ENCODE measurements at regions not wholly inside any gene's neighbourhood (a gene's known extent, or its start where the extent isn't known, plus 50 kb on each side); places are given as distances from the start of the nearest gene placed in this dataset.

- Histone ChIP-seq H2BK5ac (ENCODE audit: low read length) (no peak overlapping the region), H2BK15ac (ENCODE audit: low read length) (no peak overlapping the region), H3K36me3 (replicated peaks in 1 of 2; ENCODE audit: control insufficient read depth in 2 of 2, insufficient read depth in 2 of 2, low read length in 2 of 2) (no peaks in the 10 kb centered on the region), H3K27ac (replicated peaks; ENCODE audit: low read length) (no peak overlapping the region), H3K4me3 (ENCODE audit: low read length in 2 of 2) (no peak overlapping the region), H3K4ac (ENCODE audit: low read length) (no peak overlapping the region), H2BK12ac (ENCODE audit: low read length) (no peak overlapping the region), H3K27me3 (ENCODE audit: control insufficient read depth in 3 of 3, insufficient read depth in 3 of 3, low read depth in 1 of 3, low read length in 3 of 3) (no peaks in the 10 kb centered on the region), H3K18ac (ENCODE audit: low read length) (no peak overlapping the region), H3K9me3 (replicated peaks in 1 of 2; ENCODE audit: control insufficient read depth in 2 of 2, insufficient read depth in 1 of 2, low read depth in 1 of 2, low read length in 2 of 2) (no peaks in the 10 kb centered on the region), H3K14ac (ENCODE audit: low read length) (no peak overlapping the region), H2AK5ac (ENCODE audit: low read depth, low read length) (no peak overlapping the region), H4K8ac (ENCODE audit: low read depth, low read length) (no peak overlapping the region), H3K4me2 (ENCODE audit: insufficient read depth, low read length, poor library complexity, severe bottlenecking) (no peak overlapping the region), H3K23ac (ENCODE audit: low read depth, low read length, poor library complexity) (no peak overlapping the region), H3K79me1 (ENCODE audit: low read depth, low read length) (no peaks in the 10 kb centered on the region), H3K4me1 (ENCODE audit: control insufficient read depth in 2 of 2, insufficient read depth in 1 of 2, low read depth in 1 of 2, low read length in 2 of 2) (no peaks in the 10 kb centered on the region), H2BK120ac (ENCODE audit: low read depth, low read length) (no peak overlapping the region), H3K9ac (ENCODE audit: low read depth, low read length, poor library complexity) (no peak overlapping the region), H4K91ac (ENCODE audit: low read depth, low read length, poor library complexity) (no peak overlapping the region), H2AFZ (ENCODE audit: low read length) (no peak overlapping the region)
- no peak for DNase-seq (ENCODE audit: low spot score)
Observed at GRCh38 chr10:90197766-90198165, 496.4 kb downstream of the KIF20B start.

GRCh38 chr10:90199093-90199492 lies 497.7 kb downstream of the KIF20B start:
- Histone ChIP-seq H2BK5ac (ENCODE audit: low read length) (no peak overlapping the region), H3K79me1 (ENCODE audit: low read depth, low read length) (peaks cover 2% of the 10 kb centered on the region), H2AFZ (ENCODE audit: low read length) (no peak overlapping the region), H3K4me3 (ENCODE audit: low read length in 2 of 2) (no peak overlapping the region), H3K4me1 (ENCODE audit: control insufficient read depth in 2 of 2, insufficient read depth in 1 of 2, low read depth in 1 of 2, low read length in 2 of 2) (no peaks in the 10 kb centered on the region), H4K91ac (ENCODE audit: low read depth, low read length, poor library complexity) (no peak overlapping the region), H3K9ac (ENCODE audit: low read depth, low read length, poor library complexity) (no peak overlapping the region), H4K8ac (ENCODE audit: low read depth, low read length) (no peak overlapping the region), H3K9me3 (replicated peaks in 1 of 2; ENCODE audit: control insufficient read depth in 2 of 2, insufficient read depth in 1 of 2, low read depth in 1 of 2, low read length in 2 of 2) (no peaks in the 10 kb centered on the region), H3K36me3 (replicated peaks in 1 of 2; ENCODE audit: control insufficient read depth in 2 of 2, insufficient read depth in 2 of 2, low read length in 2 of 2) (no peaks in the 10 kb centered on the region), H2AK5ac (ENCODE audit: low read depth, low read length) (no peak overlapping the region), H3K14ac (ENCODE audit: low read length) (no peak overlapping the region), H3K23ac (ENCODE audit: low read depth, low read length, poor library complexity) (no peak overlapping the region), H3K27me3 (ENCODE audit: control insufficient read depth in 3 of 3, insufficient read depth in 3 of 3, low read depth in 1 of 3, low read length in 3 of 3) (no peaks in the 10 kb centered on the region), H2BK12ac (ENCODE audit: low read length) (no peak overlapping the region), H3K4me2 (ENCODE audit: insufficient read depth, low read length, poor library complexity, severe bottlenecking) (no peak overlapping the region), H3K18ac (ENCODE audit: low read length) (no peak overlapping the region), H3K4ac (ENCODE audit: low read length) (no peak overlapping the region), H3K27ac (replicated peaks; ENCODE audit: low read length) (no peak overlapping the region), H2BK15ac (ENCODE audit: low read length) (no peak overlapping the region), H2BK120ac (ENCODE audit: low read depth, low read length) (no peak overlapping the region)
- no peak for DNase-seq (ENCODE audit: low spot score)
- WGBS, 2 donors (ENCODE audit: extremely low coverage in 2 of 2, insufficient read length in 2 of 2, insufficient replicate concordance in 1 of 2) = no CpG with 5 or more reads among the region's 2 CpGs

- Histone ChIP-seq H3K9me3 (replicated peaks in 1 of 2; ENCODE audit: control insufficient read depth in 2 of 2, insufficient read depth in 1 of 2, low read depth in 1 of 2, low read length in 2 of 2) (no peaks in the 10 kb centered on the region), H3K4me2 (ENCODE audit: insufficient read depth, low read length, poor library complexity, severe bottlenecking) (no peak overlapping the region), H2AFZ (ENCODE audit: low read length) (no peak overlapping the region), H2AK5ac (ENCODE audit: low read depth, low read length) (no peak overlapping the region), H3K18ac (ENCODE audit: low read length) (no peak overlapping the region), H3K27ac (replicated peaks; ENCODE audit: low read length) (no peak overlapping the region), H2BK5ac (ENCODE audit: low read length) (no peak overlapping the region), H3K4me1 (ENCODE audit: control insufficient read depth in 2 of 2, insufficient read depth in 1 of 2, low read depth in 1 of 2, low read length in 2 of 2) (no peaks in the 10 kb centered on the region), H2BK12ac (ENCODE audit: low read length) (no peak overlapping the region), H3K9ac (ENCODE audit: low read depth, low read length, poor library complexity) (no peak overlapping the region), H3K79me1 (ENCODE audit: low read depth, low read length) (peaks cover 2% of the 10 kb centered on the region), H4K8ac (ENCODE audit: low read depth, low read length) (no peak overlapping the region), H3K36me3 (replicated peaks in 1 of 2; ENCODE audit: control insufficient read depth in 2 of 2, insufficient read depth in 2 of 2, low read length in 2 of 2) (no peaks in the 10 kb centered on the region), H3K14ac (ENCODE audit: low read length) (no peak overlapping the region), H3K23ac (ENCODE audit: low read depth, low read length, poor library complexity) (no peak overlapping the region), H3K27me3 (ENCODE audit: control insufficient read depth in 3 of 3, insufficient read depth in 3 of 3, low read depth in 1 of 3, low read length in 3 of 3) (no peaks in the 10 kb centered on the region), H3K4me3 (ENCODE audit: low read length in 2 of 2) (no peak overlapping the region), H4K91ac (ENCODE audit: low read depth, low read length, poor library complexity) (no peak overlapping the region), H2BK120ac (ENCODE audit: low read depth, low read length) (no peak overlapping the region), H3K4ac (ENCODE audit: low read length) (no peak overlapping the region), H2BK15ac (ENCODE audit: low read length) (no peak overlapping the region)
- no peak for DNase-seq (ENCODE audit: low spot score)
Observed at GRCh38 chr10:90199513-90199912, 498.1 kb downstream of the KIF20B start.

DNA sequence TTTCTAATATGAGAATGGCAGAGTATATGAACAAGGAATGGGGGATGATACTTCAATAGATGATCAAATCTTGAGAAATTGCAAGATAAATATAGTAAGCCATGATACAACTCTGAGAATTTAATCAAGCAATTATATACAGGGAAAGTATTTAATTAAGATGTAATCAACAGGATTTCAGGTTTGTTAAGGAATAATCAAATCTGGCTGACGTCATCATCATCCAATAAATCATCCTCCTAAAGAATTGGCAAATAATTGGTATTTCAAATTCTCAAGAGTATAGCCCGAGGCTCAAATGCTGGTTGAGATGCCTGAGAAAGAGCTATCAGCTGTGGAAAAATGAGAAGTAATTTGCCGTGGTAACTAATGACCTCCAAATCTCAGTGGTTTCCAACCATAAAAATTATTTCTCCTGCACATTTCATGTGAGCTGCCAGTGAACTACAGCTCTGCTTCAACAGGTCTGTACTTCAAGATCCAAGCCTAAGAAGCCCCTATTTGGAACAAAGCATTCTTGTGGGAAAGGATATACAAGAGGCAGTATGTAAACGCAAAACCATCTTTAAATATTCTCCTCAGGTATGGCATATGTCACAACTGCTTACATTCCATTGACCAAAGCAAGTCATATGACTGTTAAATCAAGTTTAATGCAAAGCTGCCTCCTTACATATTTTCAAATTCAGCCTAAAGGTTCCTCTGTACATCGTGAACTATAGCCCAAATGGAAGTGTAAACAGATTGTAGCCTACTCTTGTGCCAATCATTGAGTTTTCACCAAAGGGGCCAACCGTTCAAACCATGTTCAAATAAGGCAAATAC lies 503.0 kb downstream of the KIF20B start:
- no peak overlapping the region for H2BK15ac ChIP-seq (ENCODE audit: low read length)
- no peak overlapping the region for H3K4me3 ChIP-seq (ENCODE audit: low read length in 2 of 2)
- no CpG with 5 or more reads among the region's 6 CpGs for WGBS, 2 donors (ENCODE audit: extremely low coverage in 2 of 2, insufficient read length in 2 of 2, insufficient replicate concordance in 1 of 2)
- no peak overlapping the region for H3K9ac ChIP-seq (ENCODE audit: low read depth, low read length, poor library complexity)
- H3K9me3 ChIP-seq (replicated peaks in 1 of 2; ENCODE audit: control insufficient read depth in 2 of 2, insufficient read depth in 1 of 2, low read depth in 1 of 2, low read length in 2 of 2) = peaks cover 0 to 1% of the 10 kb centered on the region in 2 donors
- no peak overlapping the region for H3K27ac ChIP-seq (replicated peaks; ENCODE audit: low read length)
- H2BK12ac ChIP-seq (ENCODE audit: low read length) = no peak overlapping the region
- no peak for DNase-seq (ENCODE audit: low spot score)
- H3K4me1 ChIP-seq (ENCODE audit: control insufficient read depth in 2 of 2, insufficient read depth in 1 of 2, low read depth in 1 of 2, low read length in 2 of 2) = no peaks in the 10 kb centered on the region
- no peak overlapping the region for H3K18ac ChIP-seq (ENCODE audit: low read length)
- no peak overlapping the region for H3K23ac ChIP-seq (ENCODE audit: low read depth, low read length, poor library complexity)
- H2AK5ac ChIP-seq (ENCODE audit: low read depth, low read length) = no peak overlapping the region
- H2AFZ ChIP-seq (ENCODE audit: low read length) = no peak overlapping the region
- H2BK120ac ChIP-seq (ENCODE audit: low read depth, low read length) = no peak overlapping the region
- H3K79me1 ChIP-seq (ENCODE audit: low read depth, low read length) = peaks cover 2% of the 10 kb centered on the region
- H3K4me2 ChIP-seq (ENCODE audit: insufficient read depth, low read length, poor library complexity, severe bottlenecking) = no peak overlapping the region
- no peaks in the 10 kb centered on the region for H3K27me3 ChIP-seq (ENCODE audit: control insufficient read depth in 3 of 3, insufficient read depth in 3 of 3, low read depth in 1 of 3, low read length in 3 of 3)
- no peak overlapping the region for H2BK5ac ChIP-seq (ENCODE audit: low read length)
- no peak overlapping the region for H4K91ac ChIP-seq (ENCODE audit: low read depth, low read length, poor library complexity)
- no peaks in the 10 kb centered on the region for H3K36me3 ChIP-seq (replicated peaks in 1 of 2; ENCODE audit: control insufficient read depth in 2 of 2, insufficient read depth in 2 of 2, low read length in 2 of 2)
- H4K8ac ChIP-seq (ENCODE audit: low read depth, low read length) = no peak overlapping the region
- H3K14ac ChIP-seq (ENCODE audit: low read length) = no peak overlapping the region
- H3K4ac ChIP-seq (ENCODE audit: low read length) = no peak overlapping the region

All from neuronal stem cell (in vitro differentiated cells).